K562 (cell line): ENCODE measurements at regions not wholly inside any gene's neighbourhood (a gene's known extent, or its start where the extent isn't known, plus 50 kb on each side); places are given as distances from the start of the nearest gene placed in this dataset.
A peak's percentile ranks its signal among the peaks of the same experiment; 100 is the strongest.
"Not testable (repeated sequence)": the region's sequence is repeated elsewhere in the genome, so short reads cannot be mapped to it uniquely, and the experiment has no call there.

Experiments
- ATAC-seq: fragments of 200-7000 bp; cut with Tn5 transposase; 3 replicates; pipeline ENCODE4 v1.9.1; 2020; ENCODE audit warnings: moderate library complexity
- BruUV-seq: library from RNA; stranded (reverse); fragments of 400-500 nt; replicated peaks from 2 replicates; lab custom pipeline; 2021; lab: Mats Ljungman, UMichigan
- CTCF ChIA-PET: fragments of 300-600 bp; formaldehyde crosslinking; extraction: SDS; loops from one replicate; lab custom pipeline; 2021; ENCODE audit warnings: low intra/inter-chr PET ratio; lab: Yijun Ruan, JAX
- POLR2A ChIA-PET: fragments of 300-600, 350-650 bp; sonication (Branson Sonifier 250); formaldehyde crosslinking; extraction: SDS; loops from one replicate; lab custom pipeline; 2021; ENCODE audit warnings: antibody characterized with exemption, inconsistent platforms; lab: Yijun Ruan, JAX
- DNase-seq, 4 experiments: peaks; one replicate each; pipeline versions ENCODE4 v3.0.0 to v3.0.0-alpha.2; 2011 to 2018; ENCODE audit warnings: low spot score in 3 of 4, mixed read lengths in 3 of 4; ENCODE audit errors: extremely low read depth in 1 of 4
- FAIRE-seq: peaks from 2 replicates; lab custom pipeline; 2011; peaks lifted over from hg19 to GRCh38; lab: Jason Lieb, UNC
- H2AFZ ChIP-seq: 2 replicates; pipeline ENCODE4 v1.6.0; 2011; ENCODE audit warnings: low read depth, low read length, control low read depth, inconsistent platforms
- H3K27ac ChIP-seq: fragments of 200-600 bp; 3 replicates; pipeline ENCODE4 v1.8.0; 2011; ENCODE audit warnings: low read depth, mild to moderate bottlenecking, control low read depth, inconsistent platforms, low read length, moderate library complexity, mixed read lengths; ENCODE audit errors: extremely low read depth
- H3K27me3 ChIP-seq, 2 experiments: fragments of 300-600 bp in 1 of 2; 2 replicates in 1 of 2; 3 replicates in 1 of 2; pipeline versions ENCODE4 v1.6.0 to v1.8.0; 2011; ENCODE audit warnings: inconsistent platforms in 2 of 2, low read length in 2 of 2, mild to moderate bottlenecking in 1 of 2, mixed read lengths in 1 of 2, moderate library complexity in 1 of 2; ENCODE audit not compliant: control insufficient read depth in 2 of 2, insufficient read depth in 2 of 2
- H3K36me3 ChIP-seq: fragments of 300-600 bp; 3 replicates; pipeline ENCODE4 v1.8.0; 2011; ENCODE audit warnings: mild to moderate bottlenecking, low read length, inconsistent platforms; ENCODE audit not compliant: control insufficient read depth, insufficient read depth
- H3K4me1 ChIP-seq, 2 experiments: fragments of 200-600 bp in 1 of 2; replicated peaks in 1 of 2; 2 replicates in 1 of 2; 3 replicates in 1 of 2; pipeline versions ENCODE4 v1.5.1 to v1.8.0; 2011; ENCODE audit warnings: inconsistent platforms in 2 of 2, low read length in 2 of 2, mild to moderate bottlenecking in 1 of 2, mixed read lengths in 1 of 2, moderate library complexity in 1 of 2; ENCODE audit not compliant: control insufficient read depth in 2 of 2, insufficient read depth in 2 of 2
- H3K4me2 ChIP-seq: 2 replicates; pipeline ENCODE4 v1.6.1; 2011; ENCODE audit warnings: low read length, control low read depth, inconsistent platforms, mixed read lengths; ENCODE audit not compliant: insufficient read depth
- H3K4me3 ChIP-seq: fragments of 200-600 bp; sonication (generic), shearing (Covaris generic); 2 replicates; pipeline ENCODE4 v1.5.1; 2016; ENCODE audit warnings: control low read depth, inconsistent platforms
- H3K79me2 ChIP-seq: fragments of 200-600 bp; 3 replicates; pipeline ENCODE4 v1.8.0; 2011; ENCODE audit warnings: low read length, inconsistent platforms; ENCODE audit not compliant: control insufficient read depth, insufficient read depth
- H3K9ac ChIP-seq, 2 experiments: 2 replicates each; pipeline versions ENCODE4 v1.6.0 to v1.6.1; 2011; ENCODE audit warnings: low read depth in 2 of 2, low read length in 2 of 2, control low read depth in 1 of 2, inconsistent platforms in 1 of 2, mild to moderate bottlenecking in 1 of 2, mixed read lengths in 1 of 2; ENCODE audit not compliant: insufficient read depth in 1 of 2
- H3K9me1 ChIP-seq: one replicate; pipeline ENCODE4 v1.6.0; 2011; ENCODE audit warnings: inconsistent platforms, mild to moderate bottlenecking, low read length, moderate library complexity; ENCODE audit not compliant: control insufficient read depth, insufficient read depth
- H3K9me3 ChIP-seq: replicated peaks from 2 replicates; pipeline ENCODE4 v1.5.1; 2011; ENCODE audit warnings: low read depth, low read length, inconsistent platforms; ENCODE audit not compliant: control insufficient read depth, insufficient read depth
- H4K20me1 ChIP-seq: replicated peaks from 2 replicates; pipeline ENCODE4 v1.6.1; 2011; ENCODE audit warnings: low read length, inconsistent platforms, mixed read lengths; ENCODE audit not compliant: control insufficient read depth, insufficient read depth
- WGBS: fragments of 100-300 bp; shearing (Covaris generic); methylation state at CpG from one replicate; pipeline ENCODE4 v1.1.6; 2016; ENCODE audit warnings: low coverage, mixed read lengths; ENCODE audit not compliant: insufficient coverage; ENCODE audit errors: missing lambda C conversion rate; 5-methylcytosine and 5-hydroxymethylcytosine counted together
- in situ Hi-C: fragments of 300-500 bp; cut with MboI; formaldehyde crosslinking; loops from 4 replicates; pipeline ENCODE4 v1.15.0; 2018; ENCODE audit warnings: inconsistent platforms, mixed read lengths
- intact Hi-C: fragments of 100-400 bp; cut with micrococcal nuclease; formaldehyde crosslinking; loops from 2 replicates; pipeline ENCODE4 v1.14.2; 2022

DNA sequence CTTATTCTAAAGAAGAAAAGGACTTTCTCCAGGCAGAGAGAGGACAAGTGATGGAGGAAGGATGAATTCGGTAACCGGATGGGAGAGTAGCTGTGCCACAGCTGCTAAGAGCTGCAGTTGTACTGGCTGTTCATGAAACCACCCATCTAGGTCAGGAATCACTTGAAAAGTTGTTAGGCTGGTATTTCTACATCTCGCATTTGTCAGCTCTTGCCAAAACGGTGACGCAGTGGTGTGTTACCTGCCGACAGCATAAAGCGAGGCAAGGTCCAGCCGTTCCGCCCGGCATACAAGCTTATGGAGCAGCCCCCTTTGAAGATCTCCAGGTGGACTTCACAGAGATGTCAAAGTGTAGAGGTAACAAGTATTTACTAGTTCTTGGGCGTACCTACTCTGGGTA is 87.3 kb upstream of the DEFB108B start:
- peak overlapping the region; percentile 78; the same call in 1 of the 2 replicates for H3K4me2 ChIP-seq
- H3K4me1 ChIP-seq: peaks cover 0 to 14% of the 10 kb centered on the region in 2 experiments; a peak in 3 of 5 replicates
- H3K4me3 ChIP-seq, H3K9ac ChIP-seq, H3K79me2 ChIP-seq, ATAC-seq, H3K9me1 ChIP-seq, H3K27me3 ChIP-seq, H3K9me3 ChIP-seq, H2AFZ ChIP-seq, FAIRE-seq, H3K36me3 ChIP-seq, CTCF ChIA-PET, POLR2A ChIA-PET, BruUV-seq, DNase-seq, H3K27ac ChIP-seq, H4K20me1 ChIP-seq, intact Hi-C loops, in situ Hi-C loops: not testable (repeated sequence)
- 91% methylated on average over 10 of the region's 11 CpGs for WGBS

DNA sequence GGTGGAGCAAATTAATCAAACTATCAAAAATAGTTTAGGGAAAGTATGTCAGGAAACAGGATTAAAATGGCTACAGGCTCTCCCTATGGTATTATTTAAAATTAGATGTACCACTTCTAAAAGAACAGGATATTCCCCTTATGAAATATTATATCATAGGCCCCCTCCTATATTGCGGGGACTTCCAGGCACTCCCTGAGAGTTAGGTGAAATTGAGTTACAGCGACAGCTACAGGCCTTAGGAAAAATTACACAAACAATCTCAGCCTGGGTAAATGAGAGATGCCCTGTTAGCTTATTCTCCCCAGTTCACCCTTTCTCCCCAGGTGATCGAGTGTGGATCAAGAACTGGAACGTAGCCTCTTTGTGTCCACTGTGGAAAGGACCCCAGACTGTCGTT is 86.7 kb upstream of the DEFB108B start:
- H3K36me3 ChIP-seq, H3K9ac ChIP-seq, H3K79me2 ChIP-seq, in situ Hi-C loops, DNase-seq, H3K9me3 ChIP-seq, H3K27me3 ChIP-seq, H4K20me1 ChIP-seq, H3K4me2 ChIP-seq, FAIRE-seq, BruUV-seq, POLR2A ChIA-PET, CTCF ChIA-PET, ATAC-seq, H3K4me3 ChIP-seq, H3K27ac ChIP-seq, intact Hi-C loops, H2AFZ ChIP-seq, H3K9me1 ChIP-seq: not testable (repeated sequence)
- H3K4me1 ChIP-seq: peaks cover 0 to 14% of the 10 kb centered on the region in 2 experiments; a peak in 3 of 5 replicates
- WGBS: 7% methylated on average over 3 of the region's 5 CpGs
